GM18507 (cell line): ENCODE measurements at regions not wholly inside any gene's neighbourhood (a gene's known extent, or its start where the extent isn't known, plus 50 kb on each side); places are given as distances from the start of the nearest gene placed in this dataset.

ENCODE experiments used
- DNase-seq: peaks from one replicate; pipeline ENCODE4 v3.0.0; 2011; ENCODE audit warnings: low read depth; ENCODE audit not compliant: insufficient read length; ENCODE audit errors: extremely low spot score
- FAIRE-seq: peaks from 2 replicates; lab custom pipeline; 2011; peaks lifted over from hg19 to GRCh38; lab: Jason Lieb, UNC

GRCh38 chr13:31922724-31923123 lies 108.8 kb upstream of the FRY start:
- FAIRE-seq (no peak), DNase-seq (no peak)

- FAIRE-seq (no peak), DNase-seq (no peak)
Observed at GRCh38 chr13:31923134-31923763, 108.3 kb upstream of the FRY start.

GRCh38 chr13:31925079-31925478 lies 106.5 kb upstream of the FRY start:
- no peak for DNase-seq
- no peak for FAIRE-seq

GRCh38 chr13:31927219-31927653 lies 104.3 kb upstream of the FRY start:
- FAIRE-seq, result no peak
- no peak for DNase-seq

GRCh38 chr13:31929031-31929770 lies 102.4 kb upstream of the FRY start:
- DNase-seq (no peak), FAIRE-seq (no peak)

GRCh38 chr13:31930490-31930889 lies 101.1 kb upstream of the FRY start:
- DNase-seq, result no peak
- FAIRE-seq, result peak; percentile 53

- FAIRE-seq (peak; percentile 94), DNase-seq (peak; percentile 57)
Observed at GRCh38 chr13:31930901-31931522, 100.6 kb upstream of the FRY start.

GRCh38 chr13:31937436-31937835 lies 94.1 kb upstream of the FRY start:
- DNase-seq (no peak), FAIRE-seq (no peak)

- DNase-seq (no peak), FAIRE-seq (no peak)
Observed at GRCh38 chr13:31940076-31940475, 91.5 kb upstream of the FRY start.

GRCh38 chr13:31943591-31943990 lies 88.0 kb upstream of the FRY start:
- FAIRE-seq, result no peak
- DNase-seq, result no peak

GRCh38 chr13:31944262-31945160 lies 87.1 kb upstream of the FRY start:
- no peak for FAIRE-seq
- DNase-seq, result no peak

- FAIRE-seq (no peak), DNase-seq (no peak)
Observed at GRCh38 chr13:31945202-31945961, 86.2 kb upstream of the FRY start.

- FAIRE-seq (no peak), DNase-seq (no peak)
Observed at GRCh38 chr13:31946091-31946770, 85.3 kb upstream of the FRY start.

GRCh38 chr13:31947105-31947504 lies 84.5 kb upstream of the FRY start:
- FAIRE-seq (peak; percentile 44), DNase-seq (no peak)

GRCh38 chr13:31947506-31947905 lies 84.1 kb upstream of the FRY start:
- FAIRE-seq (no peak), DNase-seq (no peak)

- DNase-seq, result no peak
- FAIRE-seq, result no peak
Observed at GRCh38 chr13:31949486-31949885, 82.1 kb upstream of the FRY start.

- no peak for FAIRE-seq
- no peak for DNase-seq
Observed at GRCh38 chr13:31950111-31950815, 81.3 kb upstream of the FRY start.

- FAIRE-seq (peak; percentile 98), DNase-seq (peak; percentile 30)
Observed at GRCh38 chr13:31951215-31951678, 80.3 kb upstream of the FRY start.
